EH (cell line): ENCODE measurements at regions not wholly inside any gene's neighbourhood (a gene's known extent, or its start where the extent isn't known, plus 50 kb on each side); places are given as distances from the start of the nearest gene placed in this dataset.
A peak's percentile ranks its signal among the peaks of the same experiment; 100 is the strongest.
"Not testable (repeated sequence)": the region's sequence is repeated elsewhere in the genome, so short reads cannot be mapped to it uniquely, and the experiment has no call there.

Experiments
- DNase-seq: peaks from one replicate; pipeline ENCODE4 v3.0.0-alpha.2; 2015; ENCODE audit warnings: low read depth

GRCh38 chr6:6946206-6947155, 161.3 kb upstream of the RREB1 start:
- no peak for DNase-seq

- DNase-seq, result no peak
These were observed 157.2 kb upstream of the RREB1 start for GRCh38 chr6:6950373-6951145.

GRCh38 chr6:6951355-6951754, 156.4 kb upstream of the RREB1 start:
- no peak for DNase-seq

- no peak for DNase-seq
These were observed 155.3 kb upstream of the RREB1 start for GRCh38 chr6:6952484-6952883.

- DNase-seq, result not testable (repeated sequence)
These were observed 154.8 kb upstream of the RREB1 start for GRCh38 chr6:6952927-6953326.

- DNase-seq, result no peak
These were observed 147.1 kb upstream of the RREB1 start for GRCh38 chr6:6960571-6961251.

- DNase-seq, result no peak
These were observed 145.7 kb upstream of the RREB1 start for GRCh38 chr6:6962086-6962485.

GRCh38 chr6:6962699-6963098, 145.1 kb upstream of the RREB1 start:
- no peak for DNase-seq

- DNase-seq, result not testable (repeated sequence)
These were observed 144.4 kb upstream of the RREB1 start for GRCh38 chr6:6963390-6963789.

GRCh38 chr6:6964675-6965074, 143.1 kb upstream of the RREB1 start:
- DNase-seq, result no peak

GRCh38 chr6:6966127-6966526, 141.6 kb upstream of the RREB1 start:
- no peak for DNase-seq

- DNase-seq, result no peak
These were observed 141.2 kb upstream of the RREB1 start for GRCh38 chr6:6966569-6966968.

- no peak for DNase-seq
These were observed 139.4 kb upstream of the RREB1 start for GRCh38 chr6:6968357-6968730.

GRCh38 chr6:6968731-6969552, 138.8 kb upstream of the RREB1 start:
- DNase-seq, result no peak

GRCh38 chr6:6969761-6970223, 138.0 kb upstream of the RREB1 start:
- no peak for DNase-seq

GRCh38 chr6:6970851-6971250, 136.9 kb upstream of the RREB1 start:
- DNase-seq, result no peak

- no peak for DNase-seq
These were observed 136.4 kb upstream of the RREB1 start for GRCh38 chr6:6971369-6971768.

GRCh38 chr6:6972456-6972855, 135.3 kb upstream of the RREB1 start:
- DNase-seq, result peak; percentile 14

GRCh38 chr6:6973721-6974120, 134.0 kb upstream of the RREB1 start:
- no peak for DNase-seq

GRCh38 chr6:6975459-6976111, 132.2 kb upstream of the RREB1 start:
- no peak for DNase-seq

- DNase-seq, result no peak
These were observed 131.6 kb upstream of the RREB1 start for GRCh38 chr6:6976193-6976592.
